ENCODE measurements at regions not wholly inside any gene's neighbourhood (a gene's known extent, or its start where the extent isn't known, plus 50 kb on each side); places are given as distances from the start of the nearest gene placed in this dataset.

DNA sequence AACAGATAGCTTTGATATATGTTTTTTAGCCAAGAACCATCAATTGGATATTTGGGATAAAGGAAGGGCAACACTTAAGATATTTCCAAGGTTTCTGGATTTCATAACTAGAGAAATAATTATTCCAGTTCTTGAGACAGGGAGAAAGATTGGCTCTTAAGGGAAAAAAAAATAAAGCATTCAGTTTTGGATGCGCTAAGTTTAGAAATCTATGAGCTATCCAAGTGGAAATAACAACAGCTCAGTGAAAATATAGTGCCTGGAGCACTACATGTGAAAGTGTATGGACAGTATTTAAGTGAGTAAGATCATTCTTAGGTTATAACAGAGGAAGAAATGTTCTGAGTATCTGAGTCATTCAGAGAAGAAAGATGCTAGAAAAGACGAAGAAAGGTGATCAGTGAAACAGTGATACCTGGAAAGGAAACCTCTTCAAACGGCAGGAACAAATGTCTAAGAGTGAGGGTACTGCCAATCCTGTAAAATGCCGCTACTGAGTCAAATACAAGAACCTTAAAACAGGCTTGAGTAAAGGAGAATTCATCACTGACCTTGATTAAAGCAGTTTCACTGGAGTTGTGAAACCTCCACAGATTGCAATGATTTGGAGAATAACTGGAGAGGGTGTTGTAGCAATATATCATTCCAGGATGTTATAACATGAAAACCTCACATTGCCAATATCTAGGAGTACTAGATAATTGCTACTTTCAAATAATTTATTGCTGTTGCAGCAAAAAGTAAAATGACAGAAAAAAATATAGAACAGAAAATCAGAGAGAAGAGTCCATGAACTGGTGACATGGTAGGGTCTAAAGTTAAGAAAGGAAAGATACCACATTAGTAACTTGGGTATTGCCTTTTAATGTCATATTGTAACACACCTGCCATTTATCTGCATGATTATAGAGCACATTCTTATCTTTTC is 482.1 kb upstream of the RGS18 start:
- H3K79me2 ChIP-seq (ENCODE audit: insufficient read depth, low read length), result no peaks in the 10 kb centered on the region
- no peaks in the 10 kb centered on the region for H3K4me1 ChIP-seq (ENCODE audit: insufficient read depth, low read length)
- no peak overlapping the region for H3K9ac ChIP-seq (ENCODE audit: low read depth, low read length)
- ATAC-seq (ENCODE audit: insufficient read depth, low read depth), result no peak
- no peak overlapping the region for H3K27ac ChIP-seq (ENCODE audit: low read length)
- no peak for DNase-seq
- no peak overlapping the region for H3K4me2 ChIP-seq (ENCODE audit: insufficient read depth, low read length)
- H3K9me3 ChIP-seq (ENCODE audit: insufficient read depth, low read length, severe bottlenecking), result no peaks in the 10 kb centered on the region
- H3K36me3 ChIP-seq (ENCODE audit: insufficient read depth, low read length), result no peaks in the 10 kb centered on the region
- TF ChIP-seq EZH2 (IDR thresholded peaks at IDR 0.05; ENCODE audit: borderline replicate concordance, low read depth, low read length, severe bottlenecking) (no peak), CTCF (IDR thresholded peaks at IDR 0.05; ENCODE audit: borderline replicate concordance, extremely low read depth, low read length, poor library complexity, severe bottlenecking) (no peak)
- H4K20me1 ChIP-seq (ENCODE audit: insufficient read depth, low read length), result no peaks in the 10 kb centered on the region
- no peak overlapping the region for H3K4me3 ChIP-seq (ENCODE audit: low read depth in 1 of 2, low read length in 2 of 2)
- no peaks in the 10 kb centered on the region for H3K27me3 ChIP-seq (ENCODE audit: insufficient read depth, low read length, poor library complexity)
- no peak overlapping the region for H2AFZ ChIP-seq (ENCODE audit: low read depth, low read length)

DNA sequence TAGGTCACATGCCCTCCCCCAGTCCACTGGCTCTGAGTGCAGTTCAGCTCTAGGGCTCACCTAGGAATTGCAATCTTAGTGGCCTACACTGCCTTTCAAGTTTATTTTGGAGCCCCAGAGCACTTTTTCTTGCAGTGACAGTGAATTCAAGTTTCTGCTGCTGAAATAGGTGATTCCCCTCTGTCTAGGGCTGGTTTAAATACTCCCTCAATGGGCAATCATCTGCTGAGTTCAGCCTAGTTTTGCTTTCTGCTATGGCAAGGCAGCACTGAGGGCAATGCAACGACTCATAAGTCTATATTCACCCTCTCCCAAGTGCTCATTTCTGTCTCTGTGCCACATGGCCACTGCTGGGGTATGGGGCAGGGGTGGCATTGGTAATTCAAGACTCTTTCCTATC is 472.6 kb upstream of the RGS18 start:
- TF ChIP-seq EZH2 (IDR thresholded peaks at IDR 0.05; ENCODE audit: borderline replicate concordance, low read depth, low read length, severe bottlenecking), result no peak
- TF ChIP-seq CTCF (IDR thresholded peaks at IDR 0.05; ENCODE audit: borderline replicate concordance, extremely low read depth, low read length, poor library complexity, severe bottlenecking), result no peak
- H3K27ac ChIP-seq (ENCODE audit: low read length), result no peak overlapping the region
- H3K9me3 ChIP-seq (ENCODE audit: insufficient read depth, low read length, severe bottlenecking), result peaks cover 4% of the 10 kb centered on the region
- no peaks in the 10 kb centered on the region for H3K4me1 ChIP-seq (ENCODE audit: insufficient read depth, low read length)
- no peak overlapping the region for H3K4me3 ChIP-seq (ENCODE audit: low read depth in 1 of 2, low read length in 2 of 2)
- no peak overlapping the region for H3K9ac ChIP-seq (ENCODE audit: low read depth, low read length)
- H4K20me1 ChIP-seq (ENCODE audit: insufficient read depth, low read length), result no peaks in the 10 kb centered on the region
- DNase-seq (no peak), ATAC-seq (ENCODE audit: insufficient read depth, low read depth) (no peak)
- H3K4me2 ChIP-seq (ENCODE audit: insufficient read depth, low read length), result no peak overlapping the region
- H3K27me3 ChIP-seq (ENCODE audit: insufficient read depth, low read length, poor library complexity), result no peaks in the 10 kb centered on the region
- H3K79me2 ChIP-seq (ENCODE audit: insufficient read depth, low read length), result no peaks in the 10 kb centered on the region
- H3K36me3 ChIP-seq (ENCODE audit: insufficient read depth, low read length), result no peaks in the 10 kb centered on the region
- H2AFZ ChIP-seq (ENCODE audit: low read depth, low read length), result no peak overlapping the region

GRCh38 chr1:191687721-191688120 is 470.5 kb upstream of the RGS18 start:
- H3K4me2 ChIP-seq (ENCODE audit: insufficient read depth, low read length), result no peak overlapping the region
- H3K4me1 ChIP-seq (ENCODE audit: insufficient read depth, low read length), result no peaks in the 10 kb centered on the region
- no peak overlapping the region for H3K27ac ChIP-seq (ENCODE audit: low read length)
- no peak for DNase-seq
- no peaks in the 10 kb centered on the region for H3K27me3 ChIP-seq (ENCODE audit: insufficient read depth, low read length, poor library complexity)
- no peak overlapping the region for H3K4me3 ChIP-seq (ENCODE audit: low read depth in 1 of 2, low read length in 2 of 2)
- no peak overlapping the region for H3K9ac ChIP-seq (ENCODE audit: low read depth, low read length)
- no peaks in the 10 kb centered on the region for H3K79me2 ChIP-seq (ENCODE audit: insufficient read depth, low read length)
- no peak for ATAC-seq (ENCODE audit: insufficient read depth, low read depth)
- H3K9me3 ChIP-seq (ENCODE audit: insufficient read depth, low read length, severe bottlenecking), result peaks cover 4% of the 10 kb centered on the region
- no peak overlapping the region for H2AFZ ChIP-seq (ENCODE audit: low read depth, low read length)
- H4K20me1 ChIP-seq (ENCODE audit: insufficient read depth, low read length), result no peaks in the 10 kb centered on the region
- no peaks in the 10 kb centered on the region for H3K36me3 ChIP-seq (ENCODE audit: insufficient read depth, low read length)
- no peak for TF ChIP-seq EZH2 (IDR thresholded peaks at IDR 0.05; ENCODE audit: borderline replicate concordance, low read depth, low read length, severe bottlenecking)
- no peak for TF ChIP-seq CTCF (IDR thresholded peaks at IDR 0.05; ENCODE audit: borderline replicate concordance, extremely low read depth, low read length, poor library complexity, severe bottlenecking)
